CD4-positive, alpha-beta T cell (primary cell): ENCODE measurements at regions not wholly inside any gene's neighbourhood (a gene's known extent, or its start where the extent isn't known, plus 50 kb on each side); places are given as distances from the start of the nearest gene placed in this dataset.

Source experiments
- ATAC-seq: fragments of 200-7000 bp; cut with Tn5 transposase; one replicate; pipeline ENCODE4 v1.10.0; 2022; ENCODE audit warnings: mild to moderate bottlenecking; ENCODE audit not compliant: poor library complexity
- CTCF ChIA-PET: fragments of 350-600 bp; sonication (Branson Sonifier 250); formaldehyde crosslinking; loops from one replicate; lab custom pipeline; 2021; ENCODE audit warnings: antibody characterized with exemption, inconsistent platforms; lab: Charles Lee
- POLR2A ChIA-PET: fragments of 350-600 bp; sonication (Branson Sonifier 250); formaldehyde crosslinking; loops from one replicate; lab custom pipeline; 2021; ENCODE audit warnings: antibody characterized with exemption, inconsistent platforms; lab: Charles Lee
- DNase-seq, 14 experiments: peaks; one replicate each; pipeline ENCODE4 v3.0.0-alpha.2; 2013 to 2020; ENCODE audit warnings: mixed read lengths in 2 of 14
- H3K27ac ChIP-seq, 2 donors: one replicate each; pipeline versions ENCODE4 v1.5.1 to v1.7.0; 2013; ENCODE audit warnings: low read length in 2 of 2, low read depth in 1 of 2, mild to moderate bottlenecking in 1 of 2
- H3K27me3 ChIP-seq, 2 experiments: 1 replicate in 1 of 2; 2 replicates in 1 of 2; pipeline versions ENCODE4 v1.6.1 to v1.7.0; 2013; ENCODE audit warnings: low read length in 2 of 2, control low read depth in 1 of 2, mild to moderate bottlenecking in 1 of 2, moderate library complexity in 1 of 2; ENCODE audit not compliant: insufficient read depth in 2 of 2, control insufficient read depth in 1 of 2
- H3K36me3 ChIP-seq: one replicate; pipeline ENCODE4 v1.6.1; 2013; ENCODE audit warnings: low read length, control low read depth; ENCODE audit not compliant: insufficient read depth
- H3K4me1 ChIP-seq: one replicate; pipeline ENCODE4 v1.6.1; 2013; ENCODE audit warnings: low read length, control low read depth; ENCODE audit not compliant: insufficient read depth
- H3K4me3 ChIP-seq: one replicate; pipeline ENCODE4 v1.5.1; 2013; ENCODE audit warnings: mild to moderate bottlenecking, low read length, moderate library complexity
- H3K9me3 ChIP-seq, 2 experiments: 1 replicate in 1 of 2; 2 replicates in 1 of 2; pipeline versions ENCODE4 v1.6.1 to v1.7.0; 2013; ENCODE audit warnings: low read length in 2 of 2, mild to moderate bottlenecking in 2 of 2, control low read depth in 1 of 2, moderate library complexity in 1 of 2; ENCODE audit not compliant: control insufficient read depth in 1 of 2, insufficient read depth in 1 of 2
- H3K27ac Mint-ChIP-seq: one replicate; pipeline ENCODE4 v1.8.0; 2020; ENCODE audit warnings: mixed read lengths
- H3K27me3 Mint-ChIP-seq: one replicate; pipeline ENCODE4 v1.8.0; 2021; ENCODE audit warnings: mixed read lengths
- H3K36me3 Mint-ChIP-seq: one replicate; pipeline ENCODE4 v1.8.0; 2021; ENCODE audit warnings: low read depth, mixed read lengths
- H3K4me1 Mint-ChIP-seq: one replicate; pipeline ENCODE4 v1.8.0; 2021; ENCODE audit warnings: low read depth, mixed read lengths
- H3K4me3 Mint-ChIP-seq: one replicate; pipeline ENCODE4 v1.8.0; 2020; ENCODE audit warnings: mild to moderate bottlenecking, mixed read lengths
- H3K9me3 Mint-ChIP-seq: one replicate; pipeline ENCODE4 v1.8.0; 2020; ENCODE audit warnings: mixed read lengths
- intact Hi-C, 2 experiments: fragments of 100-400 bp; cut with DNase I in 1 of 2; cut with micrococcal nuclease in 1 of 2; formaldehyde crosslinking; loops; one replicate each; pipeline versions ENCODE4 v1.15.1 to v1.9.0; 2023 to 2025; cut with DNase I, micrococcal nuclease
- TF ChIP-seq, protein P1 (sequence below): fragments of 200-600 bp; IDR thresholded peaks from one replicate; pipeline ENCODE4 v1.8.0; 2022; ENCODE audit warnings: antibody characterized with exemption, mild to moderate bottlenecking

DNA sequence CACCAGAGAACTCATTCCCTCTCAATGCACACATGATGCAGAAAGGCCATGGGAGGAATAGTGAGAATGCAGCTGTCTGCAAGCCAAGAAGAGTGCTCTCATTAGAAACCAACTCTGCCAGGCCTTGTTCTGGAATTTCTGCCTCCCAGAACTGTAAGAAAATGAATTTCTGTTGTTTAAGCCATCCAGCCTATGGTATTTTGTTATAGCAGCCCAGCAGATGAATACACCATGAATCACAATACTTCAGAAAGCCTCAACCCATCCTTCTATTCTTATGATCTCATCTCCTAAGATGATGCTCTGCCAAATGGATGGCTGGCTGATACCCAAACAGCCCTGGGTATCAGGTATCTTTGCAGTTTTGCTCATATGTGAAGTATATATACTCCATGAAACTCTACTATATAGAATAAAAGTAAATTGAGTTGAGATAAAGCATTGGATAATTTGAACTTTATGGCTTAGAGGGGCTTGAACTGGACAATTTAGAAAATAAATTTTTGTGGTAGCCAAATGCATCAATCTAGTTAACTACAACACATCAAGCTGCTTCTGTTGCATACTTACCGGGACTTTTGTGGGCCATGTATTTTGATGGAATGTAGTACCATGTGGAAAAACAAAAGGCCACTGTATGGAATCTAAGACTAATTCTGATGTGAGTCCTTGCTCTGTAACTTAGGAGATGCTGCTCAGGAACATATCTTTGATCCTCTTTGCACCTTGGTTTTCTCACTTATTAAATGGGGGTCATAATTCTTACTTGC lies 245.9 kb downstream of the HS3ST1 start:
- ChIA-PET CTCF (no interaction called here), POLR2A (no interaction called here)
- H3K4me3 ChIP-seq, result no peak overlapping the region
- H3K4me3 Mint-ChIP-seq, result no peak overlapping the region
- H3K27ac Mint-ChIP-seq, result no peak overlapping the region
- intact Hi-C loops, result no loop called here
- no peaks in the 10 kb centered on the region for H3K9me3 Mint-ChIP-seq
- H3K36me3 Mint-ChIP-seq, result no peaks in the 10 kb centered on the region
- no peaks in the 10 kb centered on the region for H3K27me3 ChIP-seq
- no peaks in the 10 kb centered on the region for H3K36me3 ChIP-seq
- TF ChIP-seq, protein P1, sequence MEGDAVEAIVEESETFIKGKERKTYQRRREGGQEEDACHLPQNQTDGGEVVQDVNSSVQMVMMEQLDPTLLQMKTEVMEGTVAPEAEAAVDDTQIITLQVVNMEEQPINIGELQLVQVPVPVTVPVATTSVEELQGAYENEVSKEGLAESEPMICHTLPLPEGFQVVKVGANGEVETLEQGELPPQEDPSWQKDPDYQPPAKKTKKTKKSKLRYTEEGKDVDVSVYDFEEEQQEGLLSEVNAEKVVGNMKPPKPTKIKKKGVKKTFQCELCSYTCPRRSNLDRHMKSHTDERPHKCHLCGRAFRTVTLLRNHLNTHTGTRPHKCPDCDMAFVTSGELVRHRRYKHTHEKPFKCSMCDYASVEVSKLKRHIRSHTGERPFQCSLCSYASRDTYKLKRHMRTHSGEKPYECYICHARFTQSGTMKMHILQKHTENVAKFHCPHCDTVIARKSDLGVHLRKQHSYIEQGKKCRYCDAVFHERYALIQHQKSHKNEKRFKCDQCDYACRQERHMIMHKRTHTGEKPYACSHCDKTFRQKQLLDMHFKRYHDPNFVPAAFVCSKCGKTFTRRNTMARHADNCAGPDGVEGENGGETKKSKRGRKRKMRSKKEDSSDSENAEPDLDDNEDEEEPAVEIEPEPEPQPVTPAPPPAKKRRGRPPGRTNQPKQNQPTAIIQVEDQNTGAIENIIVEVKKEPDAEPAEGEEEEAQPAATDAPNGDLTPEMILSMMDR, result no peak
- no peak overlapping the region for H3K27ac ChIP-seq
- H3K27me3 Mint-ChIP-seq, result no peaks in the 10 kb centered on the region
- DNase-seq, result no peak
- no peaks in the 10 kb centered on the region for H3K4me1 ChIP-seq
- no peak for ATAC-seq
- peaks cover 0 to 5% of the 10 kb centered on the region in 2 experiments for H3K9me3 ChIP-seq
- no peaks in the 10 kb centered on the region for H3K4me1 Mint-ChIP-seq

DNA sequence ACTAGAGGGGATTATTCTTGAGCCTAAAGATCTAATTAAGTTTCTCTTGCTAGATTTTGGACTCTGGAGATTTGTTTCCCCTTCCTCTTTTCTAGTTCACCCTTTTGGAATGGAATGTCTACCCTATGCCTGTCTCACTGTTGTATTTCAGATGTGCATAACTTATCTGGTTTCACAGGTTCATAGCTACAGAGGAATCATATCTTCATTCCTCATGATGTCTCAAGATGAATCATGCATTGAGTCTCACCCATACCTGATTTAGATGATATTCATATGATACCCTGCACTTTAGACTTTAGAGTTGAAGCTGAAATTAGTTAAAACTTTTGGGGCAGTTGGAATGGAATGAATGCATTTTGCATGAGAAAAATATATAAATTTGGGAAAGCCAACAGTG lies 246.7 kb downstream of the HS3ST1 start:
- Histone ChIP-seq H3K27ac (no peak overlapping the region), H3K9me3 (peaks cover 0 to 5% of the 10 kb centered on the region in 2 experiments), H3K4me3 (no peak overlapping the region), H3K4me1 (no peaks in the 10 kb centered on the region), H3K27me3 (no peaks in the 10 kb centered on the region), H3K36me3 (no peaks in the 10 kb centered on the region)
- H3K4me1 Mint-ChIP-seq, result no peaks in the 10 kb centered on the region
- no peak for ATAC-seq
- no peak overlapping the region for H3K27ac Mint-ChIP-seq
- intact Hi-C loops, result no loop called here
- POLR2A ChIA-PET, result no interaction called here
- H3K4me3 Mint-ChIP-seq, result no peak overlapping the region
- no peak for DNase-seq
- CTCF ChIA-PET, result no interaction called here
- TF ChIP-seq, protein P1, result no peak
- no peaks in the 10 kb centered on the region for H3K27me3 Mint-ChIP-seq
- no peaks in the 10 kb centered on the region for H3K9me3 Mint-ChIP-seq
- H3K36me3 Mint-ChIP-seq, result no peaks in the 10 kb centered on the region

DNA sequence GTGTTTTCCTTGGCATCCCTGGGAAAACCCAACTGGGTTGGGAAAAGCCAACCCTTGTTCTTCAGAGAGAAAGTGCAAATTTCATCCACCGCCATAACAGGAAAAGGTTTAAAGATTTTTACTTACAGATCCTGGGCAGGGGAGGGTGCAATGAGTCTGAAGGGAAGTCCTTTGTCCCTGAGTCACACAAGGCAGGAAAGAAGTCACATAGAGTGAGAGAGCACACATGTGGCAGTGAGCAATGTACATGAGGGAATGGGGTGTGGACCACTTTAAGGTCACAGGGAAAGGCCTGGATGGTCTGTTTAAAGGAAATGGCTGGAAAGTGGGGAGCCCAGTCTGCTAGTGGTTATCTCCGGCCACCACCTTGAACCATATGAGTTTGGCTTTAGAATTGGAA lies 248.9 kb downstream of the HS3ST1 start:
- H3K27ac ChIP-seq, result no peak overlapping the region
- H3K9me3 ChIP-seq, result peaks cover 0 to 5% of the 10 kb centered on the region in 2 experiments
- no peaks in the 10 kb centered on the region for H3K4me1 ChIP-seq
- no peaks in the 10 kb centered on the region for H3K27me3 ChIP-seq
- no peaks in the 10 kb centered on the region for H3K27me3 Mint-ChIP-seq
- ChIA-PET CTCF (no interaction called here), POLR2A (no interaction called here)
- TF ChIP-seq, protein P1, result no peak
- ATAC-seq (no peak), DNase-seq (no peak)
- no peaks in the 10 kb centered on the region for H3K36me3 Mint-ChIP-seq
- H3K4me3 Mint-ChIP-seq, result no peak overlapping the region
- no peaks in the 10 kb centered on the region for H3K9me3 Mint-ChIP-seq
- no peaks in the 10 kb centered on the region for H3K4me1 Mint-ChIP-seq
- intact Hi-C loops, result no loop called here
- H3K4me3 ChIP-seq, result no peak overlapping the region
- H3K36me3 ChIP-seq, result no peaks in the 10 kb centered on the region
- no peak overlapping the region for H3K27ac Mint-ChIP-seq
